SU-DHL-6 (cell line): ENCODE measurements at regions not wholly inside any gene's neighbourhood (a gene's known extent, or its start where the extent isn't known, plus 50 kb on each side); places are given as distances from the start of the nearest gene placed in this dataset.

Source experiments
- EZH2phosphoT487 ChIP-seq: fragments of 200-600 bp; sonication (generic), shearing (Covaris generic); conservative IDR thresholded peaks from 2 replicates; pipeline ENCODE4 v1.6.1; 2018; ENCODE audit warnings: mild to moderate bottlenecking, antibody characterized with exemption, low read length, moderate library complexity, mixed read lengths
- TF ChIP-seq, protein P1 (sequence below): fragments of 200-600 bp; sonication (generic); IDR thresholded peaks from one replicate; pipeline ENCODE4 v1.5.1; 2017; ENCODE audit warnings: antibody characterized with exemption, mild to moderate bottlenecking, low read length, moderate library complexity; ENCODE audit not compliant: insufficient read depth, poor library complexity, severe bottlenecking

DNA sequence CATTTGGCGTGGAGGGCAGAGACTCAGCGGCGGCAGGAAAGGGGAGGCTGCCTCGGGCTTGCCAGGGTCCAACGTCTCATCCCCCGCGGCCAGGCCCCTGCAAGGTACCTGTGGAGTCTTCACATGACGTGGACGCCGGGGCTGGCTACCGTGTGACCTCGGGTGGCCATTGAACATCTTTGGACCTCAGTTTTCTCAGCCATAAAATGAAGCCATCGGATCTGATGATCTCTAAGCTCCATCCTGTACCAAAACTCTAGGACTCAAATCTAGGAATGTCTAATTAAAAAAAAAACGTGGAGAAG is 141.8 kb upstream of the KCNE2 start:
- TF ChIP-seq, protein P1, sequence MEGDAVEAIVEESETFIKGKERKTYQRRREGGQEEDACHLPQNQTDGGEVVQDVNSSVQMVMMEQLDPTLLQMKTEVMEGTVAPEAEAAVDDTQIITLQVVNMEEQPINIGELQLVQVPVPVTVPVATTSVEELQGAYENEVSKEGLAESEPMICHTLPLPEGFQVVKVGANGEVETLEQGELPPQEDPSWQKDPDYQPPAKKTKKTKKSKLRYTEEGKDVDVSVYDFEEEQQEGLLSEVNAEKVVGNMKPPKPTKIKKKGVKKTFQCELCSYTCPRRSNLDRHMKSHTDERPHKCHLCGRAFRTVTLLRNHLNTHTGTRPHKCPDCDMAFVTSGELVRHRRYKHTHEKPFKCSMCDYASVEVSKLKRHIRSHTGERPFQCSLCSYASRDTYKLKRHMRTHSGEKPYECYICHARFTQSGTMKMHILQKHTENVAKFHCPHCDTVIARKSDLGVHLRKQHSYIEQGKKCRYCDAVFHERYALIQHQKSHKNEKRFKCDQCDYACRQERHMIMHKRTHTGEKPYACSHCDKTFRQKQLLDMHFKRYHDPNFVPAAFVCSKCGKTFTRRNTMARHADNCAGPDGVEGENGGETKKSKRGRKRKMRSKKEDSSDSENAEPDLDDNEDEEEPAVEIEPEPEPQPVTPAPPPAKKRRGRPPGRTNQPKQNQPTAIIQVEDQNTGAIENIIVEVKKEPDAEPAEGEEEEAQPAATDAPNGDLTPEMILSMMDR: no peak
- no peak for TF ChIP-seq EZH2phosphoT487
